ENCODE measurements at regions not wholly inside any gene's neighbourhood (a gene's known extent, or its start where the extent isn't known, plus 50 kb on each side); places are given as distances from the start of the nearest gene placed in this dataset.

DNA sequence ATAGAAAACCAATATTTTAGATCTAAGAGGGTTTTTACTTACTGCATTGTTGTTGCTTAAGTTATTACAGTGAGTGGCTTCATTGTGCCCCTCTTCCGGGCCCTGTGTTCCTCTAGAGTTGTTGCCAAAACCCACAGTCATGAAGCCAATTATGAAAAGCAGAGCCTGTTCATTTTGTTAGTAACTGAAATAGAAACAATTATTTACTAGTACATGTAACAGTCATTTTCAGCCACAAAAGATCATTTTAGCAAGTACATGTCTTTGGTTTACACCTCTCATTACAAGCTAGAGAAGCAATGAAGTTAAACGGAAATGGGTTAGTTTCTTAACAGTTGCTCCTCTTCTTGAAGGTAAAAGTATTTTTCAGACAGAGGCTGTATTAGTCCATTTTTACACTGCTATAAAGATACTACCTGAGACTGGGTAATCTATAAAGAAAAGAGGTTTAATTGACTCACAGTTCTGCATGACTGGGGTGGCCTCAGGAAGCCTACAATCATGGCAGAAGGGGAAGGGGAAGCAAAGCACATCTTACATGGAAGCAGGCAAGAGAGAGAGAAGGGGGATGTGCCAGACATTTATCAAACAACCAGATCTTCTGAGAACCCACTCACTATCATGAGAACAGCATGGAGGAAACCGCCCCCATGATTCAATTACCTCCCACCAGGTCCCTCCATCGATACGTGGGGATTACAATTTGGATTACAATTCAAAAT lies 380.5 kb downstream of the SFMBT2 start:
- TF ChIP-seq EP300 (IDR thresholded peaks at IDR 0.05) (no peak), POLR2A (IDR thresholded peaks at IDR 0.05) (no peak)
- TF ChIP-seq, protein P1, sequence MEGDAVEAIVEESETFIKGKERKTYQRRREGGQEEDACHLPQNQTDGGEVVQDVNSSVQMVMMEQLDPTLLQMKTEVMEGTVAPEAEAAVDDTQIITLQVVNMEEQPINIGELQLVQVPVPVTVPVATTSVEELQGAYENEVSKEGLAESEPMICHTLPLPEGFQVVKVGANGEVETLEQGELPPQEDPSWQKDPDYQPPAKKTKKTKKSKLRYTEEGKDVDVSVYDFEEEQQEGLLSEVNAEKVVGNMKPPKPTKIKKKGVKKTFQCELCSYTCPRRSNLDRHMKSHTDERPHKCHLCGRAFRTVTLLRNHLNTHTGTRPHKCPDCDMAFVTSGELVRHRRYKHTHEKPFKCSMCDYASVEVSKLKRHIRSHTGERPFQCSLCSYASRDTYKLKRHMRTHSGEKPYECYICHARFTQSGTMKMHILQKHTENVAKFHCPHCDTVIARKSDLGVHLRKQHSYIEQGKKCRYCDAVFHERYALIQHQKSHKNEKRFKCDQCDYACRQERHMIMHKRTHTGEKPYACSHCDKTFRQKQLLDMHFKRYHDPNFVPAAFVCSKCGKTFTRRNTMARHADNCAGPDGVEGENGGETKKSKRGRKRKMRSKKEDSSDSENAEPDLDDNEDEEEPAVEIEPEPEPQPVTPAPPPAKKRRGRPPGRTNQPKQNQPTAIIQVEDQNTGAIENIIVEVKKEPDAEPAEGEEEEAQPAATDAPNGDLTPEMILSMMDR (IDR thresholded peaks at IDR 0.05): no peak
